ENCODE measurements at regions not wholly inside any gene's neighbourhood (a gene's known extent, or its start where the extent isn't known, plus 50 kb on each side); places are given as distances from the start of the nearest gene placed in this dataset.

GRCh38 chr15:68526269-68526668 is 52.5 kb upstream of the CORO2B start:
- TF ChIP-seq POLR2A (IDR thresholded peaks at IDR 0.05; ENCODE audit: low read depth, low read length) (no peak), TAF1 (IDR thresholded peaks at IDR 0.05; ENCODE audit: borderline replicate concordance, low read depth, low read length) (no peak)

Data from GM12892 (cell line).